HFFc6 (cell line): ENCODE measurements at regions not wholly inside any gene's neighbourhood (a gene's known extent, or its start where the extent isn't known, plus 50 kb on each side); places are given as distances from the start of the nearest gene placed in this dataset.

Experiments used
- DNase-seq: peaks from one replicate; pipeline ENCODE4 v3.0.0-alpha.2; 2018
- H3K27ac Mint-ChIP-seq: 2 replicates; pipeline ENCODE4 v1.8.0; 2020; ENCODE audit warnings: mild to moderate bottlenecking, mixed read lengths
- H3K27me3 Mint-ChIP-seq: 2 replicates; pipeline ENCODE4 v1.8.0; 2021; ENCODE audit warnings: mild to moderate bottlenecking, moderate library complexity, mixed read lengths; ENCODE audit not compliant: insufficient read depth
- H3K36me3 Mint-ChIP-seq: 2 replicates; pipeline ENCODE4 v1.8.0; 2021; ENCODE audit warnings: low read depth, mixed read lengths
- H3K4me1 Mint-ChIP-seq: 2 replicates; pipeline ENCODE4 v1.8.0; 2020; ENCODE audit warnings: low read depth, mixed read lengths
- H3K4me3 Mint-ChIP-seq: 2 replicates; pipeline ENCODE4 v1.8.0; 2020; ENCODE audit warnings: mild to moderate bottlenecking, moderate library complexity, mixed read lengths
- H3K9me3 Mint-ChIP-seq: 2 replicates; pipeline ENCODE4 v1.8.0; 2020; ENCODE audit warnings: mild to moderate bottlenecking, mixed read lengths
- TF ChIP-seq, protein P1 (sequence below): fragments of 200-600 bp; sonication (generic); IDR thresholded peaks from 2 replicates; pipeline ENCODE4 v1.5.0; 2021; ENCODE audit warnings: antibody characterized with exemption, mild to moderate bottlenecking

- H3K36me3 Mint-ChIP-seq, result no peaks in the 10 kb centered on the region
- no peak overlapping the region for H3K4me3 Mint-ChIP-seq
- no peaks in the 10 kb centered on the region for H3K27me3 Mint-ChIP-seq
- H3K9me3 Mint-ChIP-seq, result peaks cover 30% of the 10 kb centered on the region
- no peak for DNase-seq
- TF ChIP-seq, protein P1, sequence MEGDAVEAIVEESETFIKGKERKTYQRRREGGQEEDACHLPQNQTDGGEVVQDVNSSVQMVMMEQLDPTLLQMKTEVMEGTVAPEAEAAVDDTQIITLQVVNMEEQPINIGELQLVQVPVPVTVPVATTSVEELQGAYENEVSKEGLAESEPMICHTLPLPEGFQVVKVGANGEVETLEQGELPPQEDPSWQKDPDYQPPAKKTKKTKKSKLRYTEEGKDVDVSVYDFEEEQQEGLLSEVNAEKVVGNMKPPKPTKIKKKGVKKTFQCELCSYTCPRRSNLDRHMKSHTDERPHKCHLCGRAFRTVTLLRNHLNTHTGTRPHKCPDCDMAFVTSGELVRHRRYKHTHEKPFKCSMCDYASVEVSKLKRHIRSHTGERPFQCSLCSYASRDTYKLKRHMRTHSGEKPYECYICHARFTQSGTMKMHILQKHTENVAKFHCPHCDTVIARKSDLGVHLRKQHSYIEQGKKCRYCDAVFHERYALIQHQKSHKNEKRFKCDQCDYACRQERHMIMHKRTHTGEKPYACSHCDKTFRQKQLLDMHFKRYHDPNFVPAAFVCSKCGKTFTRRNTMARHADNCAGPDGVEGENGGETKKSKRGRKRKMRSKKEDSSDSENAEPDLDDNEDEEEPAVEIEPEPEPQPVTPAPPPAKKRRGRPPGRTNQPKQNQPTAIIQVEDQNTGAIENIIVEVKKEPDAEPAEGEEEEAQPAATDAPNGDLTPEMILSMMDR, result no peak
- no peak overlapping the region for H3K27ac Mint-ChIP-seq
- H3K4me1 Mint-ChIP-seq, result no peaks in the 10 kb centered on the region
Measured at GRCh38 chr14:62462988-62463387, 582.3 kb downstream of the KCNH5 start.

- H3K4me1 Mint-ChIP-seq, result no peaks in the 10 kb centered on the region
- TF ChIP-seq, protein P1, result no peak
Measured at GRCh38 chr14:62468946-62469345, 576.3 kb downstream of the KCNH5 start.

GRCh38 chr14:62470935-62471334 lies 574.3 kb downstream of the KCNH5 start:
- Mint-ChIP-seq H3K4me1 (no peaks in the 10 kb centered on the region), H3K27me3 (no peaks in the 10 kb centered on the region), H3K4me3 (no peak overlapping the region), H3K27ac (no peak overlapping the region), H3K36me3 (no peaks in the 10 kb centered on the region), H3K9me3 (peaks cover 37% of the 10 kb centered on the region)
- no peak for DNase-seq
- TF ChIP-seq, protein P1, result no peak

More at GRCh38 chr14:62468946-62469345, 576.3 kb downstream of the KCNH5 start:
- Mint-ChIP-seq H3K4me3 (no peak overlapping the region), H3K9me3 (peaks cover 41% of the 10 kb centered on the region), H3K36me3 (no peaks in the 10 kb centered on the region), H3K27me3 (no peaks in the 10 kb centered on the region), H3K27ac (no peak overlapping the region)
- DNase-seq, result no peak

DNA sequence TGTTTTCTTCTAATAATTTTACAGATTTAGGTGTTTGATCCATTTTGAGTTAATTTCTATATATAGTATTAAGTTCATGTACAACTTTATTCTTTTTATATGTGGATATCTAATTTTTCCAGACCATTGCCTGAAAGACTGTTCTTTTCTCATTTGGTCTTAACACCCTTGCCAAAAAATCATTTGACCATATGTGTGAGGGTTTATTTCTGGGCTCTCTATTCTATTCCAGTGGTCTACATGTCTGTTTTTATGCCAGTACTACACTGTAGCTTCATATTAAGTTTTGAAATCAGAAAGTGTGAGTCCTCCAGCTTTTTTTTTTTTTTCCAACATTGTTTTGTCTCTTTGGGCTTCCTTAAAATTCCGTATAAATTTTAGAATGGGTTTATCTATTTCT lies 554.1 kb downstream of the KCNH5 start:
- H3K9me3 Mint-ChIP-seq, result peaks cover 49% of the 10 kb centered on the region
- no peak overlapping the region for H3K27ac Mint-ChIP-seq
- H3K4me3 Mint-ChIP-seq, result no peak overlapping the region
- H3K36me3 Mint-ChIP-seq, result no peaks in the 10 kb centered on the region; the same call in 1 of the 2 replicates
- TF ChIP-seq, protein P1, result no peak
- DNase-seq, result no peak
- H3K27me3 Mint-ChIP-seq, result no peaks in the 10 kb centered on the region; the same call in 1 of the 2 replicates
- H3K4me1 Mint-ChIP-seq, result no peaks in the 10 kb centered on the region

- Mint-ChIP-seq H3K4me1 (no peaks in the 10 kb centered on the region), H3K27ac (no peak overlapping the region), H3K36me3 (no peaks in the 10 kb centered on the region; the same call in 1 of the 2 replicates), H3K9me3 (peaks cover 79% of the 10 kb centered on the region), H3K4me3 (no peak overlapping the region), H3K27me3 (peaks cover 3% of the 10 kb centered on the region; the same call in 1 of the 2 replicates)
- TF ChIP-seq, protein P1, result no peak
- DNase-seq, result no peak
Measured at GRCh38 chr14:62497708-62498107, 547.5 kb downstream of the KCNH5 start.
